ENCODE measurements at regions not wholly inside any gene's neighbourhood (a gene's known extent, or its start where the extent isn't known, plus 50 kb on each side); places are given as distances from the start of the nearest gene placed in this dataset.
"Not testable (repeated sequence)": the region's sequence is repeated elsewhere in the genome, so short reads cannot be mapped to it uniquely, and the experiment has no call there.

GRCh38 chr5:6072488-6072887 is 305.9 kb downstream of the MED10 start:
- H3K9ac ChIP-seq (replicated peaks in 1 of 4; ENCODE audit: extremely low read depth in 1 of 4, low read depth in 3 of 4, low read length in 3 of 4); H3K27ac ChIP-seq (ENCODE audit: low read depth, low read length); DNase-seq (ENCODE audit: low read depth in 1 of 2, low spot score in 2 of 2); H3K4me2 ChIP-seq (ENCODE audit: insufficient read depth in 1 of 2, low read depth in 2 of 2, low read length in 2 of 2); H2BK5ac ChIP-seq (ENCODE audit: low read depth, low read length); H3K4ac ChIP-seq (replicated peaks; ENCODE audit: insufficient read length, low read depth, low read length); H3K27me3 ChIP-seq (replicated peaks in 1 of 4; ENCODE audit: control insufficient read depth in 3 of 4, extremely low read depth in 1 of 4, insufficient read depth in 3 of 4, low read length in 3 of 4); H4K20me1 ChIP-seq (replicated peaks in 1 of 2; ENCODE audit: control insufficient read depth in 1 of 2, insufficient read depth in 2 of 2, low read length in 2 of 2); H3K9me3 ChIP-seq (ENCODE audit: insufficient read depth in 2 of 2, low read depth in 1 of 2, low read length in 1 of 2); H3K23ac ChIP-seq (ENCODE audit: insufficient read length); H2BK15ac ChIP-seq (ENCODE audit: low read length); H3K4me1 ChIP-seq (replicated peaks in 1 of 4; ENCODE audit: control insufficient read depth in 3 of 4, insufficient read depth in 4 of 4, low read length in 3 of 4); H3K4me3 ChIP-seq (ENCODE audit: extremely low read depth in 1 of 4, insufficient read depth in 2 of 4, low read depth in 3 of 4, low read length in 4 of 4); H2BK120ac ChIP-seq (replicated peaks; ENCODE audit: low read depth, low read length); H4K8ac ChIP-seq (ENCODE audit: extremely low read depth, insufficient read depth, low read length); H3K79me2 ChIP-seq (ENCODE audit: control insufficient read depth in 1 of 2, insufficient read depth in 2 of 2, low read length in 2 of 2); H3K79me1 ChIP-seq (ENCODE audit: low read depth, low read length); H3K36me3 ChIP-seq (ENCODE audit: control insufficient read depth in 2 of 4, insufficient read depth in 4 of 4, low read length in 3 of 4); H2BK12ac ChIP-seq (ENCODE audit: low read depth, low read length); POLR2A ChIA-PET (ENCODE audit: partially characterized antibody); H4K5ac ChIP-seq (ENCODE audit: insufficient read length, low read depth, low read length); H2AFZ ChIP-seq (ENCODE audit: low read length); FAIRE-seq; H3K14ac ChIP-seq (ENCODE audit: insufficient read length); H2AK5ac ChIP-seq (ENCODE audit: low read depth, low read length); H2BK20ac ChIP-seq (ENCODE audit: low read length); H4K91ac ChIP-seq (replicated peaks; ENCODE audit: insufficient read length, low read length); H3K18ac ChIP-seq (ENCODE audit: extremely low read depth, low read length); CTCF ChIA-PET (ENCODE audit: partially characterized antibody); H3K23me2 ChIP-seq (ENCODE audit: low read depth, low read length); H3K56ac ChIP-seq (replicated peaks; ENCODE audit: insufficient read length, low read depth, low read length): not testable (repeated sequence)
- 90% methylated on average over 4 of the region's 4 CpGs; no CpG with 5 or more reads in 1 of the 2 experiments for WGBS, 2 experiments (ENCODE audit: extremely low coverage in 1 of 2, insufficient coverage in 1 of 2, insufficient read length in 1 of 2, insufficient replicate concordance in 2 of 2, low coverage in 1 of 2, low lambda C conversion rate in 2 of 2, missing lambda C conversion rate in 1 of 2)

Measured in H1 (cell line).